ACHN (cell line): ENCODE measurements at regions not wholly inside any gene's neighbourhood (a gene's known extent, or its start where the extent isn't known, plus 50 kb on each side); places are given as distances from the start of the nearest gene placed in this dataset.

Source experiments
- DNase-seq: peaks from one replicate; pipeline ENCODE4 v3.0.0-alpha.2; 2015
- in situ Hi-C: cut with HindIII; loops from 2 replicates; pipeline ENCODE4 v1.10.0; 2017; ENCODE audit warnings: low sequenced_read_pairs, low pct_ligation_motif_present, low pct_unique_long_range_greater_than_20kb

GRCh38 chr2:58535990-58536389 lies 294.9 kb upstream of the FANCL start:
- in situ Hi-C loops: no loop called here

DNA sequence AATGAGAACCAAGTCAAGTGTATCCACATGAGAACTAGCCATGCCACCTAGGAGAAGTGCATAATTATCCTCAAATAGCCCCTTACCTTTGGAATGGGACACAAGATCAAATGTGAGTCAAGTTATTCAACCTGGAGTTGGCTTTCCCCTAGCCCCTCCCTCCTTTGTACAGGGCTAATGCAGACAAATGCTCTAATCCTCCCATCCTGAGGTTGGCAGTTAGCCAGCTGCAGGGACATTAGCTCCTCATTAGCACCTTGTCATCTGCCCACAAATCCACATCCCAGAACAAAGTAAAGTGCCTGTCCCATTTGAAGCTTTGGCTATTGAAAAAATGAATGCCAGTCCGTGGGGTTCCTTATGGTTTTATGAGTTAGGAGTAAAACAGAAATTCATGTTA lies 294.1 kb upstream of the FANCL start:
- no peak for DNase-seq
- in situ Hi-C loops: no loop called here

More at GRCh38 chr2:58535990-58536389, 294.9 kb upstream of the FANCL start:
- DNase-seq: no peak

GRCh38 chr2:58533376-58533775 lies 292.3 kb upstream of the FANCL start:
- in situ Hi-C loops: no loop called here
- DNase-seq: no peak

DNA sequence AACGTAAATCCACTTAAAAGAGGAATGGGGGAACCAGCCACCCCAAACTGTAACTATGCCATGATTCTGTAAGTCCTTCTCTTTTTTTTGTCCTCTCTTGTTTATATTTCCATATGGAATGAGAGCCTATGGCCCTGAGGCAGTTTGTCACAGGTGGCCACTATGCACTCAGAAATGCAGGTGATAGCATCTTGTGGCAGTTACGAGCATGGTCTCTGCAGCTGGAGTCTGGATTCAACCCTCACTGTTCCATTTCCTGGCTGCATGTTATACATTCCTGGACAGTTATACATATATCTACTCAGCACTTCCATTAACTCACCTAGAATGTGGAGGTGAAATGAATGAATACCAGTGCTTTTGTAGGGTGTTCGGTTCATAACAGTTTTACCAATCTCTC lies 291.5 kb upstream of the FANCL start:
- in situ Hi-C loops: no loop called here
- no peak for DNase-seq

- in situ Hi-C loops: no loop called here
- no peak for DNase-seq
Observed at GRCh38 chr2:58527647-58528046, 286.5 kb upstream of the FANCL start.

GRCh38 chr2:58521803-58522554 lies 280.9 kb upstream of the FANCL start:
- in situ Hi-C loops: no loop called here
- DNase-seq: no peak

GRCh38 chr2:58520903-58521302 lies 279.8 kb upstream of the FANCL start:
- no peak for DNase-seq
- in situ Hi-C loops: no loop called here

GRCh38 chr2:58517881-58518280 lies 276.8 kb upstream of the FANCL start:
- in situ Hi-C loops: no loop called here
- no peak for DNase-seq

DNA sequence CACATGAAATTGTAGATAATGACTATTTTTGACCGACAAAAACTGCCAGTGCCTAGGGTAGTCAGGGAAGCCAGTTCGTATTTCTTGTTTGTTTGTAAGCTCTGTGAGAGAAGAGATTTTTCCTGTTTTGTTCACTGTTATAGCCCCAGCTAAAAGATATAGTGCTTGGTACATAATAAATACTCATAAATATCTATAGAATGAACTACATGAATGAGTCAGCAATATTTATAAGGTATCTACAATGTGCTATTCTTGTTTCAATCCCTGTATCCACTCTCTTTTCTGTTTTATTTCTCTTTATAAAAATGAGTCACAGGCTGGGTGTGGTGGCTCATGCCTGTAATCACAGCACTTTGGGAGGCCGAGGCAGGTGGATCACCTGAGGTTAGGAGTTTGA lies 275.6 kb upstream of the FANCL start:
- in situ Hi-C loops: no loop called here

DNA sequence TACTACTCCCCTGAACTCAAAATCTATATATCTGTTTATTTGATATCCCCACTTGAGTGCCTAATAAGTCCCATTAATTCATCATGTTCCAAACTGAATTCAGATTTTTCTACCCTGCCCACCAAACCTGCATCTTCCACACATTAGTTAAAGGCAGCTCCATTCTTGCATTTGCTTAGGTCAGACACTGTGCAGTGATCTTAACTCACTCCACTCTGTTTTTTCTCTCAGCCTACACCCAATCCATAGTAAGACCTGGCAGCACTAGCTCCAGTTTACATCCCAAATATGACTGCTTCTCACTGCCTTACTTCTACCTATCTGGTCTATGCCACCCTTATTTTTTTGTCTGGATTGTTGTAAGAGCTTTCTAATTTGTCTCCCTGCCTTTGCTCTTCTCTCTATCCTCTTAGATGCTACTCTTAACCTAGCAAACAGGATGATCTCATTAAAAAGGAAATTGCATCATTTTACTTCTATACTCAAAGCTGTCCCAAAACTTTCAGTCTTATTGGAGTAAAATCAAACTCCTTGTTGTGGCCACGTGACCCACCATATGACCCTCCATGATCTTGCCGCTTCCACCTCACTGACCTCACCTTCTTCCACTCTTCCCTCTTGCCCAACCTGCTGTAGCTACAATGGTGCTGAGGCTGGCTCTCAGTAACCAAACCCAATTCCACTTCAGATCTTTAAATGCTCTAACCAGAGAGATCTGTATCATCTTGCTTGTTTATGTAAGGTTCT lies 274.9 kb upstream of the FANCL start:
- no peak for DNase-seq
- in situ Hi-C loops: no loop called here

More for the DNA sequence above, 275.6 kb upstream of the FANCL start:
- DNase-seq: no peak

DNA sequence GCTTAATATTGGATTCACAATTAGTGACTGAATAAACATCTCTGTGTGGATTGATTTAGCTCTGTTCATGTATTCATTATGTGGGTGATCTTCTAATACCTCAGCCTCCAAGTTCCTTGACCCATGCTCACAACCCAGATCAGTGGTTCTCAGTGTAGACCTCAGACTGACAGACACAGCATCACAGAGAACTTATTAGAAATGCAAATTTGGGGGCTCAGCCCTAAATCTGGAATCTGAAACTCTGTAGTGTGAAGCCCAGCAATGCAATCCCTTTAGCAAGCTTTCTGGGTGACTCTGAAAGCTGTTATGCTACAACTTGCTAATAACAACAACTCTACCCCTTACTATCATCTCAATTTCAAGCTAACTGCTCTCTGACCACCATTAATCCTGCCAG lies 273.1 kb upstream of the FANCL start:
- no peak for DNase-seq
- in situ Hi-C loops: no loop called here

GRCh38 chr2:58512878-58513277 lies 271.8 kb upstream of the FANCL start:
- in situ Hi-C loops: no loop called here
- DNase-seq: no peak

- in situ Hi-C loops: no loop called here
- no peak for DNase-seq
Observed at GRCh38 chr2:58508006-58508405, 266.9 kb upstream of the FANCL start.

- in situ Hi-C loops: no loop called here
- no peak for DNase-seq
Observed at GRCh38 chr2:58503918-58504317, 262.8 kb upstream of the FANCL start.

DNA sequence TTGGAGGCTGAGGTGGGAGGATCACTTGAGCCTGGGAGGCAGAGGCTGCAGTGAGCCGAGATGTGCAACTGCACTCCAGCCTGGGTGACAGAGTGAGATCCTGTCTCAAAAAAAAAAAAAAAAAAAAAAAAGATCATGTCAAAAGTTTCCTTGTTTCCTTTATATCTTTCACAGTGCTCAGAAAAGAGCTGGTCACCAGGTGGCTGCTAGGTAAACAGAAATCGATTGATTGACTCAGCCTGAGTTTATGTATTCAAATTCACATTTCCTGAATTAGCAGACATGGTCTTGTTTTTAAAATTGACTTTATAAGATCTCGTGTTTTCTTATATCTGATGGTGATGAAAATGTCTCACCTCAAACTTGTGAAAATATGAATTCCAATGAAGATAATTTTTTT lies 261.8 kb upstream of the FANCL start:
- in situ Hi-C loops: no loop called here
- DNase-seq: no peak

DNA sequence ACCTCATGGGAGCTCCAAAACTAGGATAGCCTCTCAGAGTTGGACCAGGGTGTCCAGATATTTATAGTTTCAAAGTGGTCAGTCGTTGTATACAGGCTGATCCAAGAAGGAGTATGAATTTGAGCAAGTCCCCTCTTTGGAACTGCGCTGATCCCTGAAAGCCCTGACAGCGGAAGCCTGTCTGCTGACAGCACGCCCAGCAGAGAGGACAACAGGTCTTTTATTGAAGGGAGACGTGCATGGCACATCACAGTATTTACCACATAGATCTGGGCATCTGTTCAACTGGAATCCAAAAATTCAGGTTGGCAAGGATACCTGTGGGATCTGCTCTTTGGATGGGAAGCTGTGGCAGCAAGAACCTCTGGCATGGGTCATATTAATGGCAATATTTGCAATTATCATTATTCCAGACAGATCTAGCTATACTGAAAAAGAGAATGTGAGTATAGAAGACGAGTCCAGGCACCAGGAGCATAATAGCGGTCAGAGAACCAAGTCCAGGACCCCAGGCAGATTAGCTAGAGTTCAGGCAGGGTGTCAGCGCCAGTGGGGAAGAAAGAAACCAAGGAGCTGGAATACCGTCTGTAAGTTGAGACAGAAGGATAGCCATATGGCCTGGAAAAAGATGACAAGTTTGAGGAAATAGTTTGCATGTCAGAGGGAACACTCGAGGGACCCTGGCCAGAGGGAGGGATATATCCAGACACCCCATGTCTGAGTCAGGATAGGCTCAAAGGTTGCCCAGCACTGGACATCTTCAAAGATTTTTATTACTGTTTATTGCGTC lies 260.4 kb upstream of the FANCL start:
- DNase-seq: no peak
- in situ Hi-C loops: no loop called here

DNA sequence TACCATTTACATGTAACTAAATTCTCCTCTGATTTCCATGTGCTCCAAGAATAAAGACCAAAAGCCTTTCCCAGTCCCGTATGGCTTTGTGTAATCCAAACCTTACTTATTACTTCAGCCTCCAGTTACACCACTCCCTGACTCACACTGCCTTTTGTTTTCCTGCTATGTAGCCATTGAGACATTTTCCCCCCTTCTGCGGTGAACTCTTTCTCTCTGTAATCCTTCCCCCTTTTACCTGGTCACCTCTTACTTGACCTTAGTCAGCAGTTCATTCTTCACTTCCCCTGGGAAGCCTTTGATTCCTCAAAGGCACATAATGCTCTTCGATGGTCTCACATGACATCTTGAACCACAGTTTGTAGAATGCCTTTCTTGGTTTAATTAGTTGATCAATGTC lies 256.0 kb upstream of the FANCL start:
- in situ Hi-C loops: no loop called here
- DNase-seq: no peak

GRCh38 chr2:58495806-58496205 lies 254.7 kb upstream of the FANCL start:
- in situ Hi-C loops: no loop called here
- no peak for DNase-seq

- in situ Hi-C loops: no loop called here
- DNase-seq: no peak
Observed at GRCh38 chr2:58494071-58494501, 253.0 kb upstream of the FANCL start.
